Keratinocyte (primary cell): ENCODE measurements at regions not wholly inside any gene's neighbourhood (a gene's known extent, or its start where the extent isn't known, plus 50 kb on each side); places are given as distances from the start of the nearest gene placed in this dataset.

Source experiments
- DNase-seq: peaks from one replicate; pipeline ENCODE4 v3.0.0-alpha.2; 2011; ENCODE audit warnings: low read depth, missing footprints, low spot score
- FAIRE-seq: peaks from 2 replicates; lab custom pipeline; 2011; peaks lifted over from hg19 to GRCh38; lab: Jason Lieb, UNC
- H2AFZ ChIP-seq: 2 replicates; pipeline ENCODE4 v1.6.0; 2012; ENCODE audit warnings: low read length, control low read depth, inconsistent platforms; ENCODE audit not compliant: control insufficient read depth
- H3K27ac ChIP-seq: 2 replicates; pipeline ENCODE4 v1.5.1; 2011; ENCODE audit warnings: low read length; ENCODE audit not compliant: control insufficient read depth, insufficient read depth
- H3K27me3 ChIP-seq: 3 replicates; pipeline ENCODE4 v1.6.0; 2011; ENCODE audit warnings: low read length; ENCODE audit not compliant: control insufficient read depth, insufficient read depth; ENCODE audit errors: extremely low read depth
- H3K36me3 ChIP-seq, 2 experiments: 2 replicates in 1 of 2; 3 replicates in 1 of 2; pipeline ENCODE4 v1.5.1; 2011; ENCODE audit warnings: low read length in 2 of 2, mild to moderate bottlenecking in 1 of 2; ENCODE audit not compliant: control insufficient read depth in 2 of 2, insufficient read depth in 2 of 2; ENCODE audit errors: extremely low read depth in 1 of 2
- H3K4me1 ChIP-seq: 3 replicates; pipeline ENCODE4 v1.5.1; 2011; ENCODE audit warnings: low read length; ENCODE audit not compliant: control insufficient read depth, insufficient read depth; ENCODE audit errors: extremely low read depth
- H3K4me2 ChIP-seq: 3 replicates; pipeline ENCODE4 v1.6.0; 2011; ENCODE audit warnings: low read depth, low read length; ENCODE audit not compliant: control insufficient read depth, insufficient read depth; ENCODE audit errors: extremely low read depth
- H3K4me3 ChIP-seq, 3 experiments: fragments of 200-600 bp in 1 of 3; sonication (generic) in 1 of 3; 2 replicates in 2 of 3; 3 replicates in 1 of 3; pipeline ENCODE4 v1.5.1; 2011 to 2016; ENCODE audit warnings: low read length in 3 of 3, mild to moderate bottlenecking in 3 of 3, control low read depth in 2 of 3, inconsistent platforms in 1 of 3, low read depth in 1 of 3, mixed read lengths in 1 of 3, mixed run types in 1 of 3, moderate library complexity in 1 of 3; ENCODE audit not compliant: control insufficient read depth in 2 of 3, insufficient read depth in 2 of 3; ENCODE audit errors: extremely low read depth in 1 of 3
- H3K79me2 ChIP-seq: 2 replicates; pipeline ENCODE4 v1.6.0; 2012; ENCODE audit warnings: low read length; ENCODE audit not compliant: control insufficient read depth, insufficient read depth
- H3K9ac ChIP-seq: 3 replicates; pipeline ENCODE4 v1.6.0; 2011; ENCODE audit warnings: low read length; ENCODE audit not compliant: control insufficient read depth, insufficient read depth; ENCODE audit errors: extremely low read depth
- H3K9me1 ChIP-seq: 3 replicates; pipeline ENCODE4 v1.6.0; 2011; ENCODE audit warnings: low read length; ENCODE audit not compliant: control insufficient read depth, insufficient read depth; ENCODE audit errors: extremely low read depth
- H3K9me3 ChIP-seq: 2 replicates; pipeline ENCODE4 v1.5.1; 2012; ENCODE audit warnings: low read depth, low read length; ENCODE audit not compliant: control insufficient read depth
- H4K20me1 ChIP-seq: 3 replicates; pipeline ENCODE4 v1.6.0; 2011; ENCODE audit warnings: low read length; ENCODE audit not compliant: control insufficient read depth, insufficient read depth; ENCODE audit errors: extremely low read depth
- EZH2 ChIP-seq: IDR thresholded peaks from one replicate; pipeline ENCODE4 v1.6.1; 2012; ENCODE audit warnings: inconsistent platforms, mild to moderate bottlenecking, low read length, moderate library complexity
- dilution Hi-C: fragments of 300-500 bp; cut with MboI; formaldehyde crosslinking; loops from one replicate; pipeline ENCODE4 v1.7.0; 2020; ENCODE audit warnings: low sequenced_read_pairs; ENCODE audit not compliant: extremely low pct_ligation_motif_present
- TF ChIP-seq, protein P1 (sequence below), 3 experiments: IDR thresholded peaks in 1 of 3; conservative IDR thresholded peaks in 1 of 3; optimal IDR thresholded peaks in 1 of 3; 2 replicates in 2 of 3; 3 replicates in 1 of 3; pipeline versions ENCODE3 to v1.5.1; 2011; ENCODE audit warnings: low read length in 3 of 3, mild to moderate bottlenecking in 3 of 3, moderate library complexity in 2 of 3, control low read depth in 1 of 3, inconsistent platforms in 1 of 3; ENCODE audit not compliant: insufficient read depth in 2 of 3; ENCODE audit errors: extremely low read depth in 1 of 3

- Histone ChIP-seq H3K36me3 (no peaks in the 10 kb centered on the region), H3K9me1 (no peaks in the 10 kb centered on the region), H3K4me2 (no peak overlapping the region), H3K79me2 (no peaks in the 10 kb centered on the region), H3K9me3 (no peaks in the 10 kb centered on the region), H3K4me1 (no peaks in the 10 kb centered on the region), H4K20me1 (no peaks in the 10 kb centered on the region), H3K27me3 (no peaks in the 10 kb centered on the region), H3K4me3 (no peak overlapping the region), H3K27ac (no peak overlapping the region), H3K9ac (no peak overlapping the region), H2AFZ (no peak overlapping the region)
- dilution Hi-C loops = no loop called here
- no peak for FAIRE-seq
- no peak for TF ChIP-seq EZH2
- TF ChIP-seq, protein P1, sequence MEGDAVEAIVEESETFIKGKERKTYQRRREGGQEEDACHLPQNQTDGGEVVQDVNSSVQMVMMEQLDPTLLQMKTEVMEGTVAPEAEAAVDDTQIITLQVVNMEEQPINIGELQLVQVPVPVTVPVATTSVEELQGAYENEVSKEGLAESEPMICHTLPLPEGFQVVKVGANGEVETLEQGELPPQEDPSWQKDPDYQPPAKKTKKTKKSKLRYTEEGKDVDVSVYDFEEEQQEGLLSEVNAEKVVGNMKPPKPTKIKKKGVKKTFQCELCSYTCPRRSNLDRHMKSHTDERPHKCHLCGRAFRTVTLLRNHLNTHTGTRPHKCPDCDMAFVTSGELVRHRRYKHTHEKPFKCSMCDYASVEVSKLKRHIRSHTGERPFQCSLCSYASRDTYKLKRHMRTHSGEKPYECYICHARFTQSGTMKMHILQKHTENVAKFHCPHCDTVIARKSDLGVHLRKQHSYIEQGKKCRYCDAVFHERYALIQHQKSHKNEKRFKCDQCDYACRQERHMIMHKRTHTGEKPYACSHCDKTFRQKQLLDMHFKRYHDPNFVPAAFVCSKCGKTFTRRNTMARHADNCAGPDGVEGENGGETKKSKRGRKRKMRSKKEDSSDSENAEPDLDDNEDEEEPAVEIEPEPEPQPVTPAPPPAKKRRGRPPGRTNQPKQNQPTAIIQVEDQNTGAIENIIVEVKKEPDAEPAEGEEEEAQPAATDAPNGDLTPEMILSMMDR (optimal IDR thresholded peaks at IDR 0.05 in 1 of 3, IDR thresholded peaks at IDR 0.05 in 1 of 3, conservative IDR thresholded peaks at IDR 0.05 in 1 of 3; ENCODE audit: extremely low read depth in 1 of 3, insufficient read depth in 2 of 3, low read length in 3 of 3) = no peak
- DNase-seq = no peak
These were observed 293.0 kb upstream of the CDH12 start for GRCh38 chr5:23146183-23146582.

- Histone ChIP-seq H3K9ac (no peak overlapping the region), H3K4me2 (no peak overlapping the region), H3K79me2 (no peaks in the 10 kb centered on the region), H3K27me3 (no peaks in the 10 kb centered on the region), H3K27ac (no peak overlapping the region), H3K36me3 (no peaks in the 10 kb centered on the region), H3K9me3 (no peaks in the 10 kb centered on the region), H3K4me3 (no peak overlapping the region), H2AFZ (no peak overlapping the region), H4K20me1 (no peaks in the 10 kb centered on the region), H3K9me1 (no peaks in the 10 kb centered on the region), H3K4me1 (no peaks in the 10 kb centered on the region)
- DNase-seq (no peak), FAIRE-seq (no peak)
- dilution Hi-C loops = no loop called here
- no peak for TF ChIP-seq EZH2
- TF ChIP-seq, protein P1 (optimal IDR thresholded peaks at IDR 0.05 in 1 of 3, IDR thresholded peaks at IDR 0.05 in 1 of 3, conservative IDR thresholded peaks at IDR 0.05 in 1 of 3; ENCODE audit: extremely low read depth in 1 of 3, insufficient read depth in 2 of 3, low read length in 3 of 3) = peak in 2 of 3 experiments; percentile 18 to 39
These were observed 286.4 kb upstream of the CDH12 start for GRCh38 chr5:23139338-23140171.
